MM.1S (cell line): ENCODE measurements at regions not wholly inside any gene's neighbourhood (a gene's known extent, or its start where the extent isn't known, plus 50 kb on each side); places are given as distances from the start of the nearest gene placed in this dataset.

Experiments
- DNase-seq: peaks from one replicate; pipeline ENCODE4 v3.0.0-alpha.2; 2015
- H2AFZ ChIP-seq: fragments of 300-600 bp; sonication (generic); 2 replicates; pipeline ENCODE4 v1.6.0; 2016; ENCODE audit warnings: antibody characterized with exemption, low read length
- H3F3A ChIP-seq: fragments of 300-600 bp; sonication (generic); 2 replicates; pipeline ENCODE4 v1.6.1; 2016; ENCODE audit warnings: mild to moderate bottlenecking, antibody characterized with exemption, low read length, moderate library complexity, mixed read lengths; ENCODE audit not compliant: insufficient read depth
- H3K27ac ChIP-seq: fragments of 300-600 bp; sonication (generic); 2 replicates; pipeline ENCODE4 v1.5.1; 2016; ENCODE audit warnings: mild to moderate bottlenecking, low read length
- H3K27me3 ChIP-seq: fragments of 300-600 bp; sonication (generic); replicated peaks from 2 replicates; pipeline ENCODE4 v1.6.0; 2016; ENCODE audit warnings: low read length; ENCODE audit not compliant: insufficient read depth
- H3K36me3 ChIP-seq: fragments of 300-600 bp; sonication (generic); replicated peaks from 2 replicates; pipeline ENCODE4 v1.6.1; 2016; ENCODE audit warnings: mild to moderate bottlenecking, low read length, mixed read lengths; ENCODE audit not compliant: insufficient read depth
- H3K4me1 ChIP-seq: fragments of 300-600 bp; sonication (generic); 2 replicates; pipeline ENCODE4 v1.6.1; 2016; ENCODE audit warnings: low read length, mixed read lengths
- H3K4me2 ChIP-seq: fragments of 300-600 bp; sonication (generic); 2 replicates; pipeline ENCODE4 v1.6.0; 2016; ENCODE audit warnings: low read depth, low read length
- H3K4me3 ChIP-seq: fragments of 300-600 bp; sonication (generic); 2 replicates; pipeline ENCODE4 v1.5.1; 2016; ENCODE audit warnings: low read length, mixed read lengths
- H3K79me2 ChIP-seq: fragments of 300-600 bp; sonication (generic); 2 replicates; pipeline ENCODE4 v1.6.1; 2016; ENCODE audit warnings: mixed run types, low read length, mixed read lengths
- H3K9ac ChIP-seq: fragments of 300-600 bp; sonication (generic); 2 replicates; pipeline ENCODE4 v1.6.1; 2016; ENCODE audit warnings: low read length, mixed read lengths
- H3K9me2 ChIP-seq: fragments of 300-600 bp; sonication (generic); replicated peaks from 2 replicates; pipeline ENCODE4 v1.6.1; 2016; ENCODE audit warnings: mild to moderate bottlenecking, low read length, mixed read lengths; ENCODE audit not compliant: insufficient read depth
- H3K9me3 ChIP-seq: fragments of 300-600 bp; sonication (generic); replicated peaks from 2 replicates; pipeline ENCODE4 v1.6.1; 2016; ENCODE audit warnings: mild to moderate bottlenecking, low read length, mixed read lengths; ENCODE audit not compliant: insufficient read depth
- H4K20me1 ChIP-seq: fragments of 300-600 bp; sonication (generic); 2 replicates; pipeline ENCODE4 v1.6.1; 2016; ENCODE audit warnings: mild to moderate bottlenecking, low read length, moderate library complexity, mixed read lengths; ENCODE audit not compliant: insufficient read depth
- EZH2 ChIP-seq: fragments of 300-600 bp; sonication (generic); optimal IDR thresholded peaks from 2 replicates; pipeline ENCODE3; 2017; ENCODE audit warnings: low read depth, mild to moderate bottlenecking, antibody characterized with exemption, low read length, mixed read lengths
- EZH2phosphoT487 ChIP-seq: fragments of 300-600 bp; sonication (generic); IDR thresholded peaks from 2 replicates; pipeline ENCODE4 v1.6.1; 2018; ENCODE audit warnings: antibody characterized with exemption, low read length
- TF ChIP-seq, protein P1 (sequence below): fragments of 300-600 bp; sonication (generic); IDR thresholded peaks from 2 replicates; pipeline ENCODE4 v1.5.1; 2016; ENCODE audit warnings: antibody characterized with exemption, low read length, mixed read lengths

DNA sequence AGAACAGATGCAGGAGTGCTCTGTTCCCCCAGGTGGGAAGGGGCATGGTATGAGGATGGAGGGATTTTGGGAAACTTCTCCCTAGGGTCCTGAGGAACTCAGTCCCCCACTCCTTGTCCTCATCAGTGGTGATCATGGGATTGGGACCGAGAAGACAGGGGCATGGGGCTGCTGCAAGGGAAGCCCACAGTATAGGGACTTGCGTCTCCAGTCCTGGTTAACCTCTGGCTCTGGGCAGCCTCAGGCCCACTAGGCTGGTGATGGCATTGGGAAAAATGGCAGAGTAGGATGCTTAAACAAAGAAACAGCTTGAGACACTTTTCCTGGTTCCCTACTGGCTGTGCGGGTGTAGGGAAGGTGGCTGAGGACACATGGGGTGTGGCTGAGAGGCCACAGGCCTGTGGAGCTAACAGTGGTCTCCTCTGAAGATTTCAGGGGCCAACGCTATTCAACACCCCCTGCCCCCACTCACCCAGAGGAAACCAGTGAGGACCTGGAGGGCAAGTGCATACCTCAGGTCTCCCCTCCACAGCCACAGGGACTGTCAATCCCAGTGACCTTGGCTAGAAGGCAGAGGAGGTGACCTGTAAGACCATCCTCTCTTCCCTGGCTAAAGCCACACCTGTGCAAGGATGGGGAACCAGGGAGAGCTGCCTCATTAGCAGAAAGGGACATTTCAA lies 261.3 kb downstream of the CCSER2 start:
- no peaks in the 10 kb centered on the region for H3F3A ChIP-seq
- H3K4me2 ChIP-seq: no peak overlapping the region
- H3K27ac ChIP-seq: no peak overlapping the region
- H3K79me2 ChIP-seq: no peaks in the 10 kb centered on the region
- no peak overlapping the region for H3K9ac ChIP-seq
- no peaks in the 10 kb centered on the region for H3K4me1 ChIP-seq
- TF ChIP-seq EZH2: no peak
- no peak for TF ChIP-seq EZH2phosphoT487
- TF ChIP-seq, protein P1, sequence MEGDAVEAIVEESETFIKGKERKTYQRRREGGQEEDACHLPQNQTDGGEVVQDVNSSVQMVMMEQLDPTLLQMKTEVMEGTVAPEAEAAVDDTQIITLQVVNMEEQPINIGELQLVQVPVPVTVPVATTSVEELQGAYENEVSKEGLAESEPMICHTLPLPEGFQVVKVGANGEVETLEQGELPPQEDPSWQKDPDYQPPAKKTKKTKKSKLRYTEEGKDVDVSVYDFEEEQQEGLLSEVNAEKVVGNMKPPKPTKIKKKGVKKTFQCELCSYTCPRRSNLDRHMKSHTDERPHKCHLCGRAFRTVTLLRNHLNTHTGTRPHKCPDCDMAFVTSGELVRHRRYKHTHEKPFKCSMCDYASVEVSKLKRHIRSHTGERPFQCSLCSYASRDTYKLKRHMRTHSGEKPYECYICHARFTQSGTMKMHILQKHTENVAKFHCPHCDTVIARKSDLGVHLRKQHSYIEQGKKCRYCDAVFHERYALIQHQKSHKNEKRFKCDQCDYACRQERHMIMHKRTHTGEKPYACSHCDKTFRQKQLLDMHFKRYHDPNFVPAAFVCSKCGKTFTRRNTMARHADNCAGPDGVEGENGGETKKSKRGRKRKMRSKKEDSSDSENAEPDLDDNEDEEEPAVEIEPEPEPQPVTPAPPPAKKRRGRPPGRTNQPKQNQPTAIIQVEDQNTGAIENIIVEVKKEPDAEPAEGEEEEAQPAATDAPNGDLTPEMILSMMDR: no peak
- no peaks in the 10 kb centered on the region for H3K27me3 ChIP-seq
- no peaks in the 10 kb centered on the region for H3K9me2 ChIP-seq
- no peaks in the 10 kb centered on the region for H3K36me3 ChIP-seq
- no peak overlapping the region for H2AFZ ChIP-seq
- DNase-seq: no peak
- no peaks in the 10 kb centered on the region for H4K20me1 ChIP-seq
- H3K4me3 ChIP-seq: no peak overlapping the region
- H3K9me3 ChIP-seq: no peaks in the 10 kb centered on the region

DNA sequence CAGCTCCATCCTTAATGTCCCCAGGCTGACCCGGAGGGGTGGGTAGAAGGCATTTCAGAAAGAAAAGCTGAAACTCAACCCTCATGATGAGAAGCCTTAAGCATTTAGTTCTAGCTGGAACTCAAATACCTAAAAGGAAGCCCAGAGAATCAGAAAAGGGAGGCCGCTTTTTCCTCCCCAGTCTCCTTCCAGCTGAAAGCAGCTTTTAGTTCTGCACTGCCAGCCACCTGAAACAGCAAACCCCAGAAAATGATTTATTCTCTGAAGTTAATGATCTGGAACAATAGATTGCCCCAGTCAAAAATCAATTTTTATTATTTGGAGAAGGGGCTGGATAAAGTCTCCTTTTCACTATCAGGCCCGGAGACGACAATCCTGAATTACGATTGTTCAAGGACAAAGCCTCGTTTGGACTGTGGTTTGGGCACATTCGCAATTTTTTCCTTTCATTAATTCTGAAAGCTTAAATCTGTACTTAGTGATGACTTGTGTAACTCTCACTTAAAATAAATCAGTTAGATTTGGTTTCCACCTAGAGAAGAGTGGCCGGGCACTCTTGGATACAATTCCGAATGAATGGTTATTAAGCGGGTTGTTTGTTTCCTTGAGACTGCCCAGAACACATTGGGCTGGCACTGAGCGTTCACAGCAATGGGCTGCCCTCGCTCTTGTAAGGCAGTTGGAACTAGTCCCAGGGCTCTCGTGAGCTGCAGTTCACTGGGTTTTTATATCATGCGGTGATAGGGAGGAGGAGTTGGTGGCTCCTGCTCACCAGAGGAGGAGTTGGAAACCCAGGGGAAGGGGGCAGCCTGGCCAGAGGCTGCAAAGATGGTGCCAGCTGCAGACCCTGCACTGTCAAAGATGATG lies 262.2 kb downstream of the CCSER2 start:
- Histone ChIP-seq H3K79me2 (no peaks in the 10 kb centered on the region), H3K4me3 (no peak overlapping the region), H3K27ac (no peak overlapping the region), H3K27me3 (no peaks in the 10 kb centered on the region), H3K9ac (no peak overlapping the region), H3K4me1 (no peaks in the 10 kb centered on the region), H3K36me3 (no peaks in the 10 kb centered on the region), H4K20me1 (no peaks in the 10 kb centered on the region), H3K9me2 (no peaks in the 10 kb centered on the region), H3K4me2 (no peak overlapping the region), H2AFZ (no peak overlapping the region), H3F3A (no peaks in the 10 kb centered on the region), H3K9me3 (no peaks in the 10 kb centered on the region)
- TF ChIP-seq EZH2phosphoT487 (no peak), EZH2 (no peak)
- TF ChIP-seq, protein P1: no peak
- no peak for DNase-seq

DNA sequence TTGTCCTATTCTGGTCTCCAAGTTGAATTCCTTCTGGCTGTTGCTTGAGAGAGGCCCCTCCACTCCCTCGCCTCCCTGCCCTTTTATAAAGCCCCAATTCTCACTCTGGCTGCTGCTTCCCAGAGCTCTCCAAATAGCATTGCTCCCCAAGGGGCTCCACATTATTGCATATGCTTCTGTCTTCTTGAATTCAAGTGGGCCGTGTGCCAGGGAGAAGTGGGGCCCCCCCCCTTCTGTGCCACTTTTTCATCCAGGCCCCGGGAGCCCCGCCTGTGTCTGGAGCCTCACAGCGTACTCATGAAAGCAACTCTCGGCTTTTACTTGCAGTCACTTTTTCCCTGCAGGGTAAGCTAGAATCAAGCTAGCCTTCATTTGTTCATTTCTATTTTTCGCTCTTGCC lies 265.1 kb downstream of the CCSER2 start:
- Histone ChIP-seq H3K27me3 (no peaks in the 10 kb centered on the region), H3K4me3 (no peak overlapping the region), H3K9me2 (no peaks in the 10 kb centered on the region), H3K9ac (no peak overlapping the region), H3K4me1 (no peaks in the 10 kb centered on the region), H3F3A (no peaks in the 10 kb centered on the region), H2AFZ (no peak overlapping the region), H3K9me3 (no peaks in the 10 kb centered on the region), H4K20me1 (no peaks in the 10 kb centered on the region), H3K36me3 (no peaks in the 10 kb centered on the region), H3K79me2 (no peaks in the 10 kb centered on the region), H3K27ac (no peak overlapping the region), H3K4me2 (no peak overlapping the region)
- TF ChIP-seq, protein P1: no peak
- TF ChIP-seq EZH2 (no peak), EZH2phosphoT487 (no peak)
- no peak for DNase-seq
